GM19240 (cell line): ENCODE measurements at regions not wholly inside any gene's neighbourhood (a gene's known extent, or its start where the extent isn't known, plus 50 kb on each side); places are given as distances from the start of the nearest gene placed in this dataset.

Experiments
- DNase-seq: peaks from one replicate; pipeline ENCODE4 v3.0.0; 2011; ENCODE audit warnings: low spot score; ENCODE audit not compliant: insufficient read length

DNA sequence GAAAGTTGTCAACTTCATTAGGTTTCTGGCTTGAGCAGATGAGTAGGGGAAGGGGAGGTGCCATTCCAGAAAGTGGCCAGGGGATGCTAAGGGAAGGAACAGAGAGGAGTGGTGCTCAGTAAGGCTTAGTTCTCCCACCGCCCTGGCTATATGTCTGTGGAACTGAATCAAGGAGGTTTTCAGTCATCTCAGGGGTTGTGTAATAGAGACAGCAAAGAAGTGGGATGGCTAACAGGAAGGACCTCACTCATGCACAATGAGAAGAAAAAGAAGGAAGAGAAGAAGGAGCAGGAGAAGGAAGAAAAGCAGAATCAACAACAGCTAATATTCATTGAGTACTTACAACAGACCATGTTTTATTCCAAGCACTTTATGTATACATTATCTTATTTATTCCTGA lies 368.7 kb downstream of the MID1IP1 start:
- DNase-seq = no peak

- no peak for DNase-seq
Measured at GRCh38 chrX:39170464-39170863, 369.2 kb downstream of the MID1IP1 start.

GRCh38 chrX:39171686-39172085 lies 370.4 kb downstream of the MID1IP1 start:
- no peak for DNase-seq

- DNase-seq = no peak
Measured at GRCh38 chrX:39174241-39174771, 373.0 kb downstream of the MID1IP1 start.

GRCh38 chrX:39174772-39175417 lies 373.6 kb downstream of the MID1IP1 start:
- DNase-seq = no peak

DNA sequence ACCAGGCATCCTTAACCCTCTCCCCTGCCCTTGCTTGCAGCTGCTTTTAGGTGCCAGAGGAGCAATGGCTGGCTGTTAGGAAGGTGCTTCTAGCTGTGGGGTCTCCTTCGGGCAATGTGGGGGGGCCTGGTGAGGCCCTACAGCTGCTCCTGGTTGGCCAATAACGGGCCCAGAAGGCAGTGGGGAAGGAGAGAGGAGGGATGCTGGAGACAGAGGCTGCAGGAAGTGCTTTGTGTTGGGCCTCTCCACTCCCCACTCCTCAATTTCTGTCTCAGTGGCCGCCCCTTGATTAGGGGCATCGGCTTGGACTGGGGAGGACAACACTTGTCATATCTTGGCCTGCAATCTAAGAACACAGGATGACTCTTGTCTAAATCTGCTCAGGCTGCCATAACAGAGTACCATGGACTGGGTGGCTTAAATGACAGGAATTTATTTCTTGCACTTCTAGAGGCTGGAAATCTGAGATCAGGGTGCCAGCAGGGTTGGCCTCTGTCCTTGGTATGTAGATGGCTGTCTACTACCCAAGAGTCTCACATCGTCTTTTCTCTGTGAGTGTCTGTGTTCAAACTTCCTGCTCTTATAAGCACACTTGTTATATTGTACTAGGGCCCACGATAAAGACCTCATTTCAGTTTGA lies 374.3 kb downstream of the MID1IP1 start:
- no peak for DNase-seq

GRCh38 chrX:39176105-39176504 lies 374.8 kb downstream of the MID1IP1 start:
- no peak for DNase-seq

- DNase-seq = no peak
Measured at GRCh38 chrX:39189431-39189830, 388.2 kb downstream of the MID1IP1 start.

- DNase-seq = no peak
Measured at GRCh38 chrX:39194673-39195072, 393.4 kb downstream of the MID1IP1 start.

- no peak for DNase-seq
Measured at GRCh38 chrX:39195156-39195555, 393.9 kb downstream of the MID1IP1 start.

DNA sequence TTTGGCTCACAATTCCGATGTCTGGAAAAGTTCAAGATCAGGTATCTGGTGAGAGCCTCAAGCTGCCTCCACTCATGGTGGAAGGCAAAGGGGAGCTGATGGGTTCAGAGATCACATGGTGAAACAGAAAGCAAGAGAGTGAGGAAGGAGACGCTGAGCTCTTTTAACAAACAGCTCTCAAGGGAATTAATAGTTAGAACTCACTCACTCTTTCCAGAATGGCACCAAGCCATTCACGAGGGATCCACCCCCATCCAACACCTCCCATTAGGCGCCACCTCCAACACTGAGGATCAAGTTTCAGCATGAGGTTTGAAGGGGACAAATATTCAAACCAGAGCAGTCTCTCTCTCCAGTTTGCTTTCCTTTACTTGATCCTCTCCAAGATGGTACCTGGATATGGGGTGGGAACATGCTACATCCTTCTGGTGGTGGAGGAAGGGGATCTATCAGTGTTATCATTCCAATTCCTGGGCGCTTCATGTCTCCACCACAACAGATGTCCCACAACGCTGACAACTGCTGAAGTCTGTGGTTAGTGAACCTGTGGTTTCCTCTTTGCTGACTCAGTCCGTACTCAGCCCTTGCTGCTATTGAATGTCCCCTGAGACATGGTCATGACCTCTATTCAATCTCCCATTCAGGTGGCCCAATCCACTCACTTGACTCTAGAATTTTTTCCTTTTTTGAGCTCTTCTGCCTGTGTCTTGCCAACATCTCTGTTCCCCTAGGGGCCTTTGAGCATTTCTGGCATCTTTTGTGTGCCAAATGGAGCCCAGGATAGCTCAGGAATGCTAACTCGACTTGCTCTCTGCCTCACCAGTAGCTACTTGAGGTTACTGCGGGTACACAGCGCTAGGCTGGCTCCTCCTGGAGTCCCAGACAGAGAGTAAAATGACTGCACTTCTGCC lies 395.2 kb downstream of the MID1IP1 start:
- DNase-seq = peak; percentile 48

- no peak for DNase-seq
Measured at GRCh38 chrX:39199429-39199828, 398.2 kb downstream of the MID1IP1 start.

- DNase-seq = no peak
Measured at GRCh38 chrX:39201305-39201990, 400.2 kb downstream of the MID1IP1 start.

GRCh38 chrX:39202641-39203040 lies 401.4 kb downstream of the MID1IP1 start:
- DNase-seq = no peak

DNA sequence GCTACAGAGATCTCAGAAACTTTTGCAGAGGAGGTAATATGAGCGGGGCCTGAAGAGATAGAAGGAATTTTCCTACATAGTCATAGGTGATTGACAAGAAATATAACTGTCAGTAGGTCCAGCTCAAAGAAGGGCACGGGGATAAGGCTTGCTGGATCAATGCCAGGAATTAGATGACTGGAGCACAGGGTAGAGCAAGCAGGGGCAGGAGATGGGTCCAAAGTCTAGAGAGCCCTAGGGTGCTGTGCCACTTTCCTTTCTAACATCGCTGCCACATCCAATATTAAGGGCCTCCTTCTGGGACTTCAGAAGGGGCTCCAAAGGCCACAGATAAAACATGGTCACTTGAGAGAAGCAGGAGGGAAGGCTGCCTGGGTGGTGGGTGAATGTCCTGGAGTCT lies 402.2 kb downstream of the MID1IP1 start:
- no peak for DNase-seq

DNA sequence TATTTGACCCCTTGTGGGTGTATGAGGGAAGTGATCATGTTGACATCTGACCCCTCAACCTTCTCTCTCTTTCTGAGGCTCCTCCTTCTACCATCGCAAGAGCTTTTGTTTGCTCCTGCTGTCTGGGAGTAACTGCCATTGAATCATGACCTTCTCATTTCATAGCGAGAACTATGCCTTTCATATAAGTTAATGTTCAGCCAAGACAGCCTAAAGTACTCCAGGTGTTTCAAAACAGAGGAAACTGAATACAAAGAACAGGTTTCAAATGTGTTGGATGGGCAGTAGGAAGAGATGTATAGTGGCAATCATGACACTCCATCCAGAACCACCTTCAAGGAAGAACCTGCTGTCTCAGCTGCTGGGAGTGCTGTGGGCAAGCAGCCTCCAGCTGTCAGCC lies 403.1 kb downstream of the MID1IP1 start:
- DNase-seq = no peak

- no peak for DNase-seq
Measured at GRCh38 chrX:39204945-39205344, 403.7 kb downstream of the MID1IP1 start.

DNA sequence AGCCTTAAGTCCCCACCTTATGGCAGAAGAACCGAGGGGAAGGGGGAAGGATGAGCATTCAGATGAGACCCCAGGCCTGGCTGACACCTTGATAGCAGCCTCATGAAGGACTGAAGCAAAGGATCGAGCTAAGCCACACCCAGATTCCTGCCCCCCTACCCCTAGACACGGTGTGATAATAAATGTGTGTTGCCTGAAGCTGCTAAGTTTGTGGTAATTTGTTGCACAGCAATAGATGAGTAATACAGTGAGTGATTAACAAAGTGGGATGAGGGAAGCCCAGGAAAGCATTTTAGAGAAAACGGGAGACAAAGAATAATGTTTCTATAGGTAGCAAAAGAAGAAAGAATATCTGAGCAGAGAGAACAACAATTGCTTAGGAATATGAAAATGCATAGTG lies 404.2 kb downstream of the MID1IP1 start:
- DNase-seq = no peak

DNA sequence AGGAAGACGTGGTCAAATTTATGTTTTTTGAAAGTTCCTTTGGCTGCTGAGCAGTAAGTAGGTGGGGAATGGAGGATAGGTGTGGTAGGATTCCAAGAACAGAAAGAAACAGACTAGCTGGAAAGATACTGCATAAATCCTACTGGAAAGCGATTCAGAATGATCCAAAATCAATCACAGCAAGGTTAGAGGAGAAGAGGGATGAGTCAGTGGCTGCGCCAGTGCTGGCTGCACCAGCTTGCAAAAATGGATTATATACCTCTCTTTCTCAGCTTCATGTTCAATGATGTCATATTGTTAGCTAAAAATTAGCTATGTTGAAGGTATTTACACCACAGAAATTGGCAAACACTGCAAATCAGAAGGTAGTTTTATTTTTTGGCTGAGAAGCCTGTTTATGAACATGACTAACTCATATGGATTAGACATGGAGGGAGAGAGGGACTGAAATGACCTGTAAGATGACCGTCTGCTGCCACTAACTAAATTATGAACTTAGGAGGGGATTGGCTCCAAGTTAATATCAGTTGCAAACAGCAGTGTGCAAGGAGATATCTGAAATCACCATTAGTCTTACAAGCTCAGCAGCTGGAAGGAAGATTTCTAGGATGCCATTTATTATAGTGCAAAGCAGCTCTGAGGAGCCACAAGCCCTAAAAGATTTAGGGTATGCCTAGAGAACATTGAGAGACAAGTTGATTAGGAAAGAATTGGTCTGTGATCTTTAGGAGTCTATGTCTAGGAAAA lies 405.3 kb downstream of the MID1IP1 start:
- no peak for DNase-seq

GRCh38 chrX:39211501-39211900 lies 410.2 kb downstream of the MID1IP1 start:
- no peak for DNase-seq

- no peak for DNase-seq
Measured at GRCh38 chrX:39212456-39212855, 411.2 kb downstream of the MID1IP1 start.
